ENCODE measurements at regions not wholly inside any gene's neighbourhood (a gene's known extent, or its start where the extent isn't known, plus 50 kb on each side); places are given as distances from the start of the nearest gene placed in this dataset.

- no peak for FAIRE-seq
- no peak overlapping the region for H3K27ac ChIP-seq (ENCODE audit: low read depth, low read length)
- H4K20me1 ChIP-seq (ENCODE audit: insufficient read depth, low read length), result no peaks in the 10 kb centered on the region
- H3K4me3 ChIP-seq (ENCODE audit: insufficient read depth, low read depth, low read length), result no peak overlapping the region
- TF ChIP-seq CTCF (IDR thresholded peaks at IDR 0.05; ENCODE audit: insufficient read depth, low read depth, low read length), result no peak
- TF ChIP-seq EZH2 (IDR thresholded peaks at IDR 0.05; ENCODE audit: insufficient read depth, low read length), result no peak
- H3K4me1 ChIP-seq (ENCODE audit: insufficient read depth, low read length), result no peaks in the 10 kb centered on the region
- H3K36me3 ChIP-seq (ENCODE audit: insufficient read depth, low read length), result no peaks in the 10 kb centered on the region
- H3K27me3 ChIP-seq (ENCODE audit: insufficient read depth, low read length), result no peaks in the 10 kb centered on the region
- no peak overlapping the region for H3K9ac ChIP-seq (ENCODE audit: low read length)
- no peak overlapping the region for H2AFZ ChIP-seq (ENCODE audit: low read depth, low read length)
- no peak overlapping the region for H3K4me2 ChIP-seq (ENCODE audit: low read length)
- Mint-ChIP-seq H3K36me3 (ENCODE audit: low read depth, unreplicated experiment) (no peaks in the 10 kb centered on the region), H3K4me1 (ENCODE audit: low read depth, unreplicated experiment) (no peaks in the 10 kb centered on the region), H3K9me3 (ENCODE audit: unreplicated experiment) (no peaks in the 10 kb centered on the region), H3K4me3 (ENCODE audit: unreplicated experiment) (no peak overlapping the region), H3K27ac (ENCODE audit: unreplicated experiment) (no peak overlapping the region), H3K27me3 (ENCODE audit: low read depth, unreplicated experiment) (no peaks in the 10 kb centered on the region)
- no peaks in the 10 kb centered on the region for H3K9me3 ChIP-seq (ENCODE audit: insufficient read depth, low read depth, low read length)
- no peak for DNase-seq (ENCODE audit: low read depth)
- H3K79me2 ChIP-seq (ENCODE audit: insufficient read depth, low read length), result no peaks in the 10 kb centered on the region
Observed at GRCh38 chrX:147853701-147854100, 58.0 kb upstream of the FMR1 start.

GRCh38 chrX:147859666-147860065 lies 52.1 kb upstream of the FMR1 start:
- no peaks in the 10 kb centered on the region for H3K27me3 Mint-ChIP-seq (ENCODE audit: low read depth, unreplicated experiment)
- Histone ChIP-seq H3K4me1 (ENCODE audit: insufficient read depth, low read length) (no peaks in the 10 kb centered on the region), H3K4me3 (ENCODE audit: insufficient read depth, low read depth, low read length) (no peak overlapping the region), H3K27ac (ENCODE audit: low read depth, low read length) (no peak overlapping the region), H2AFZ (ENCODE audit: low read depth, low read length) (no peak overlapping the region), H3K79me2 (ENCODE audit: insufficient read depth, low read length) (no peaks in the 10 kb centered on the region), H3K9me3 (ENCODE audit: insufficient read depth, low read depth, low read length) (no peaks in the 10 kb centered on the region), H3K27me3 (ENCODE audit: insufficient read depth, low read length) (no peaks in the 10 kb centered on the region), H4K20me1 (ENCODE audit: insufficient read depth, low read length) (no peaks in the 10 kb centered on the region), H3K9ac (ENCODE audit: low read length) (no peak overlapping the region), H3K36me3 (ENCODE audit: insufficient read depth, low read length) (no peaks in the 10 kb centered on the region), H3K4me2 (ENCODE audit: low read length) (no peak overlapping the region)
- H3K4me1 Mint-ChIP-seq (ENCODE audit: low read depth, unreplicated experiment), result no peaks in the 10 kb centered on the region
- H3K4me3 Mint-ChIP-seq (ENCODE audit: unreplicated experiment), result no peak overlapping the region
- FAIRE-seq (no peak), DNase-seq (ENCODE audit: low read depth) (no peak)
- H3K27ac Mint-ChIP-seq (ENCODE audit: unreplicated experiment), result no peak overlapping the region
- no peaks in the 10 kb centered on the region for H3K9me3 Mint-ChIP-seq (ENCODE audit: unreplicated experiment)
- H3K36me3 Mint-ChIP-seq (ENCODE audit: low read depth, unreplicated experiment), result no peaks in the 10 kb centered on the region
- TF ChIP-seq CTCF (IDR thresholded peaks at IDR 0.05; ENCODE audit: insufficient read depth, low read depth, low read length), result no peak
- no peak for TF ChIP-seq EZH2 (IDR thresholded peaks at IDR 0.05; ENCODE audit: insufficient read depth, low read length)
